MCF 10A (cell line): ENCODE measurements at regions not wholly inside any gene's neighbourhood (a gene's known extent, or its start where the extent isn't known, plus 50 kb on each side); places are given as distances from the start of the nearest gene placed in this dataset.

Experiments
- BruUV-seq: library from RNA; stranded (reverse); fragments of 400-500 nt; replicated peaks from 2 replicates; lab custom pipeline; 2021; lab: Mats Ljungman, UMichigan
- CTCF ChIA-PET: fragments of 300-600 bp; sonication (Branson Sonifier 250); formaldehyde crosslinking; extraction: SDS; loops from one replicate; lab custom pipeline; 2021; ENCODE audit warnings: antibody characterized with exemption, inconsistent platforms; lab: Yijun Ruan, JAX
- POLR2A ChIA-PET: fragments of 300-600, 350-650 bp; sonication (Branson Sonifier 250); formaldehyde crosslinking; extraction: SDS; loops from one replicate; lab custom pipeline; 2020; ENCODE audit warnings: antibody characterized with exemption, inconsistent platforms; lab: Yijun Ruan, JAX
- DNase-seq: peaks from one replicate; pipeline ENCODE4 v3.0.0-alpha.2; 2018; ENCODE audit not compliant: unreplicated experiment
- H3K27ac Mint-ChIP-seq: one replicate; pipeline ENCODE4 v1.8.0; 2022; ENCODE audit warnings: mild to moderate bottlenecking, low read depth, mixed read lengths; ENCODE audit not compliant: unreplicated experiment
- H3K27me3 Mint-ChIP-seq: one replicate; pipeline ENCODE4 v1.8.0; 2022; ENCODE audit warnings: mixed read lengths; ENCODE audit not compliant: insufficient read depth, unreplicated experiment
- H3K36me3 Mint-ChIP-seq: one replicate; pipeline ENCODE4 v1.8.0; 2022; ENCODE audit warnings: mild to moderate bottlenecking, moderate library complexity, mixed read lengths; ENCODE audit not compliant: insufficient read depth, unreplicated experiment
- H3K4me1 Mint-ChIP-seq: one replicate; pipeline ENCODE4 v1.8.0; 2022; ENCODE audit warnings: mixed read lengths; ENCODE audit not compliant: insufficient read depth, unreplicated experiment
- H3K4me3 Mint-ChIP-seq: one replicate; pipeline ENCODE4 v1.8.0; 2022; ENCODE audit warnings: mild to moderate bottlenecking, moderate library complexity, mixed read lengths; ENCODE audit not compliant: unreplicated experiment
- H3K9me3 Mint-ChIP-seq: one replicate; pipeline ENCODE4 v1.8.0; 2022; ENCODE audit warnings: mixed read lengths; ENCODE audit not compliant: unreplicated experiment
- CTCF ChIP-seq: fragments of 200-600 bp; IDR thresholded peaks from one replicate; pipeline ENCODE4 v1.8.0; 2022; ENCODE audit warnings: antibody characterized with exemption, mild to moderate bottlenecking; ENCODE audit not compliant: unreplicated experiment
- intact Hi-C: fragments of 100-400 bp; cut with micrococcal nuclease; formaldehyde crosslinking; loops from 2 replicates; pipeline ENCODE4 v1.14.1; 2022

- peaks cover 77% of the 10 kb centered on the region for H3K9me3 Mint-ChIP-seq
- BruUV-seq = no TSS peak
- H3K27ac Mint-ChIP-seq = no peak overlapping the region
- DNase-seq = no peak
- intact Hi-C loops = no loop called here
- POLR2A ChIA-PET = no interaction called here
- CTCF ChIA-PET = no interaction called here
- no peak for TF ChIP-seq CTCF
- no peak overlapping the region for H3K4me3 Mint-ChIP-seq
- no peaks in the 10 kb centered on the region for H3K27me3 Mint-ChIP-seq
- no peaks in the 10 kb centered on the region for H3K36me3 Mint-ChIP-seq
- H3K4me1 Mint-ChIP-seq = no peaks in the 10 kb centered on the region
Measured at GRCh38 chr6:40187535-40188144, 253.4 kb upstream of the MOCS1 start.

GRCh38 chr6:40185486-40185885 is 251.2 kb upstream of the MOCS1 start:
- H3K4me3 Mint-ChIP-seq = no peak overlapping the region
- no peak overlapping the region for H3K27ac Mint-ChIP-seq
- H3K36me3 Mint-ChIP-seq = no peaks in the 10 kb centered on the region
- no peak for TF ChIP-seq CTCF
- no peak for DNase-seq
- no TSS peak for BruUV-seq
- ChIA-PET CTCF (no interaction called here), POLR2A (no interaction called here)
- H3K27me3 Mint-ChIP-seq = no peaks in the 10 kb centered on the region
- no peaks in the 10 kb centered on the region for H3K4me1 Mint-ChIP-seq
- intact Hi-C loops = no loop called here
- H3K9me3 Mint-ChIP-seq = peaks cover 64% of the 10 kb centered on the region

- Mint-ChIP-seq H3K36me3 (no peaks in the 10 kb centered on the region), H3K27me3 (no peaks in the 10 kb centered on the region), H3K27ac (no peak overlapping the region), H3K4me1 (no peaks in the 10 kb centered on the region), H3K4me3 (no peak overlapping the region), H3K9me3 (peaks cover 56% of the 10 kb centered on the region)
- TF ChIP-seq CTCF = no peak
- intact Hi-C loops = no loop called here
- ChIA-PET CTCF (no interaction called here), POLR2A (no interaction called here)
- no TSS peak for BruUV-seq
- DNase-seq = no peak
Measured at GRCh38 chr6:40183902-40184301, 249.6 kb upstream of the MOCS1 start.

GRCh38 chr6:40181367-40181766 is 247.1 kb upstream of the MOCS1 start:
- Mint-ChIP-seq H3K36me3 (peaks cover 5% of the 10 kb centered on the region), H3K4me3 (no peak overlapping the region), H3K27me3 (no peaks in the 10 kb centered on the region), H3K27ac (no peak overlapping the region), H3K9me3 (peaks cover 49% of the 10 kb centered on the region), H3K4me1 (no peaks in the 10 kb centered on the region)
- CTCF ChIA-PET = no interaction called here
- TF ChIP-seq CTCF = no peak
- POLR2A ChIA-PET = interaction anchor here (0.7 kb wide), 1 partner anchor 200 kb away, joined by 3 read pairs; no protein-coding TSS in a partner anchor
- no peak for DNase-seq
- BruUV-seq = no TSS peak
- intact Hi-C loops = no loop called here
